ENCODE measurements at regions not wholly inside any gene's neighbourhood (a gene's known extent, or its start where the extent isn't known, plus 50 kb on each side); places are given as distances from the start of the nearest gene placed in this dataset.

GRCh38 chr15:96771035-96771434 is 440.5 kb downstream of the NR2F2 start:
- Histone ChIP-seq H3K4me3 (no peak overlapping the region), H3K36me3 (no peaks in the 10 kb centered on the region), H3K4me1 (no peaks in the 10 kb centered on the region), H3K9me3 (no peaks in the 10 kb centered on the region), H3K27me3 (no peaks in the 10 kb centered on the region), H3K27ac (no peak overlapping the region)
- TF ChIP-seq POLR2AphosphoS5 (IDR thresholded peaks at IDR 0.05) (no peak), CTCF (IDR thresholded peaks at IDR 0.05) (no peak), POLR2A (IDR thresholded peaks at IDR 0.05) (no peak), EP300 (IDR thresholded peaks at IDR 0.05) (no peak)
- no peak for ATAC-seq (ENCODE audit: low FRiP score in 2 of 2)
- WGBS, 2 donors: 54 to 58% methylated on average over 2 of the region's 2 CpGs
- no peak for DNase-seq

- no peak for TF ChIP-seq POLR2AphosphoS5 (IDR thresholded peaks at IDR 0.05)
- TF ChIP-seq EP300 (IDR thresholded peaks at IDR 0.05): no peak
- no peak for TF ChIP-seq POLR2A (IDR thresholded peaks at IDR 0.05)
- TF ChIP-seq CTCF (IDR thresholded peaks at IDR 0.05): no peak
- Histone ChIP-seq H3K36me3 (no peaks in the 10 kb centered on the region), H3K27me3 (no peaks in the 10 kb centered on the region), H3K4me3 (no peak overlapping the region), H3K4me1 (no peaks in the 10 kb centered on the region), H3K27ac (no peak overlapping the region), H3K9me3 (no peaks in the 10 kb centered on the region)
- WGBS, 2 donors: 65 to 71% methylated on average over 3 of the region's 3 CpGs
- DNase-seq (no peak), ATAC-seq (ENCODE audit: low FRiP score in 2 of 2) (no peak)
Measured at GRCh38 chr15:96774216-96774615, 443.7 kb downstream of the NR2F2 start.

- Histone ChIP-seq H3K9me3 (no peaks in the 10 kb centered on the region), H3K27ac (no peak overlapping the region), H3K36me3 (no peaks in the 10 kb centered on the region), H3K4me1 (no peaks in the 10 kb centered on the region), H3K27me3 (no peaks in the 10 kb centered on the region), H3K4me3 (no peak overlapping the region)
- ATAC-seq (ENCODE audit: low FRiP score in 2 of 2) (no peak), DNase-seq (no peak)
- TF ChIP-seq CTCF (IDR thresholded peaks at IDR 0.05) (no peak), POLR2AphosphoS5 (IDR thresholded peaks at IDR 0.05) (no peak), EP300 (IDR thresholded peaks at IDR 0.05) (no peak), POLR2A (IDR thresholded peaks at IDR 0.05) (no peak)
- WGBS, 2 donors: 87 to 95% methylated on average over 3 of the region's 3 CpGs
Measured at GRCh38 chr15:96783746-96784145, 453.2 kb downstream of the NR2F2 start.

- no peak for TF ChIP-seq EP300 (IDR thresholded peaks at IDR 0.05)
- TF ChIP-seq CTCF (IDR thresholded peaks at IDR 0.05): no peak
- TF ChIP-seq POLR2AphosphoS5 (IDR thresholded peaks at IDR 0.05): no peak
- no peak for TF ChIP-seq POLR2A (IDR thresholded peaks at IDR 0.05)
- Histone ChIP-seq H3K27me3 (no peaks in the 10 kb centered on the region), H3K36me3 (no peaks in the 10 kb centered on the region), H3K9me3 (no peaks in the 10 kb centered on the region), H3K4me1 (no peaks in the 10 kb centered on the region), H3K4me3 (no peak overlapping the region), H3K27ac (no peak overlapping the region)
- ATAC-seq (ENCODE audit: low FRiP score in 2 of 2) (no peak), DNase-seq (no peak)
- WGBS, 2 donors: 32% methylated on average over 2 of the region's 2 CpGs; no CpG with 5 or more reads in 1 of the 2 donors
Measured at GRCh38 chr15:96790004-96790403, 459.5 kb downstream of the NR2F2 start.

DNA sequence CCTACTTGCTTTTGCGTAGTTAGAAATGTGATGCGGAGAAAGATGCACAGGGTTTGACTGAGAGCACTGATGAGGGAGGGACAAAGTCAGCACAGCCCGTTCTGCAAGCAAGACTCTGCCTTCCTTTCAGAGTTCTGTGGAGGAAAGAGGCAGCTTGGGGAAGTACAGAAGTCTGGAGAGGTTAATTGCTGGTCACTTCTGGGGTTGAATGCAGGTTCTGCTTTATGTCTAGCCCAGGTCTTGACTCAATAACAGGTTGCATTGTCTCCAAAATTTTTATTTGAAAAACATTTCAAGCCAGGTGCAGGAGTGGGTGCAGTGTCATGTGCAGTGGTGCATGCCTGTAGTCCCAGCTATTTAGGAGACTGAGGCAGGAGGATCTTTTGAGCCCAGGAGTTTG is 461.7 kb downstream of the NR2F2 start:
- H3K4me3 ChIP-seq: no peak overlapping the region
- H3K36me3 ChIP-seq: no peaks in the 10 kb centered on the region
- DNase-seq (no peak), ATAC-seq (ENCODE audit: low FRiP score in 2 of 2) (no peak)
- H3K4me1 ChIP-seq: no peaks in the 10 kb centered on the region
- TF ChIP-seq POLR2AphosphoS5 (IDR thresholded peaks at IDR 0.05): no peak
- WGBS, 2 donors: 46 to 77% methylated on average over 3 of the region's 3 CpGs
- H3K27me3 ChIP-seq: no peaks in the 10 kb centered on the region
- H3K27ac ChIP-seq: no peak overlapping the region
- H3K9me3 ChIP-seq: no peaks in the 10 kb centered on the region
